Adrenal gland (tissue), 9 donors: ENCODE measurements at regions not wholly inside any gene's neighbourhood (a gene's known extent, or its start where the extent isn't known, plus 50 kb on each side); places are given as distances from the start of the nearest gene placed in this dataset.

Source experiments
- DNase-seq, 7 donors: peaks; one replicate each; pipeline ENCODE4 v3.0.0-alpha.2; 2019 to 2020
- H3K27ac ChIP-seq, 5 donors: fragments of 200-600 bp; sonication (generic) in 4 of 5; 1 replicate in 3 of 5; 2 replicates in 2 of 5; pipeline versions ENCODE4 v1.5.1 to v1.8.0; 2016 to 2020; ENCODE audit warnings: mild to moderate bottlenecking in 1 of 5
- H3K27me3 ChIP-seq: fragments of 200-600 bp; 2 replicates; pipeline ENCODE4 v1.8.0; 2021
- H3K36me3 ChIP-seq, 2 donors: fragments of 200-600 bp; replicated peaks in 1 of 2; 1 replicate in 1 of 2; 2 replicates in 1 of 2; pipeline versions ENCODE4 v1.5.1 to v1.8.0; 2018 to 2022
- H3K4me1 ChIP-seq, 2 donors: fragments of 200-600 bp; replicated peaks in 1 of 2; 1 replicate in 1 of 2; 2 replicates in 1 of 2; pipeline versions ENCODE4 v1.5.1 to v1.8.0; 2018 to 2021
- H3K4me3 ChIP-seq, 4 donors: fragments of 200-600 bp; sonication (generic) in 3 of 4; one replicate each; pipeline ENCODE4 v1.5.1; 2016 to 2018
- H3K9me3 ChIP-seq, 3 donors: fragments of 200-600 bp; sonication (generic) in 1 of 3; replicated peaks in 1 of 3; 1 replicate in 2 of 3; 2 replicates in 1 of 3; pipeline versions ENCODE4 v1.5.1 to v1.8.0; 2016 to 2021
- POLR2A ChIP-seq, 2 donors: fragments of 450-650 bp; IDR thresholded peaks; one replicate each; pipeline ENCODE4 v1.6.1; 2017; ENCODE audit warnings: antibody characterized with exemption in 2 of 2, mild to moderate bottlenecking in 2 of 2, moderate library complexity in 1 of 2
- WGBS, 4 donors: extraction: QIAGEN DNeasy Blood & Tissue Kit in 2 of 4; methylation state at CpG; one replicate each; pipeline versions ENCODE4 v1.1.5 to v1.1.7; 2013 to 2017; 5-methylcytosine and 5-hydroxymethylcytosine counted together
- intact Hi-C, 2 donors: fragments of 100-400 bp; cut with DNase I; formaldehyde crosslinking; loops; one replicate each; pipeline versions ENCODE4 v1.14.1 to v1.15.0; 2022 to 2023
- TF ChIP-seq, protein P1 (sequence below), 6 experiments: fragments of 450-650 bp in 4 of 6; fragments of 200-600 bp in 2 of 6; sonication (generic) in 1 of 6; IDR thresholded peaks; 1 replicate in 5 of 6; 2 replicates in 1 of 6; pipeline versions ENCODE4 v1.5.1 to v1.8.0; 2016 to 2021; ENCODE audit warnings: antibody characterized with exemption in 6 of 6, mild to moderate bottlenecking in 2 of 6, moderate library complexity in 1 of 6
- donor health status: healthy with polysubstance abuse.
- donor health status: Bipolar disorder and iron deficiency.
- donor health status: DM: yes; HTN: yes; CAD: no.
- donor health status: DM: no; HTN: no; CAD: no.
- donor health status: DM: no; HTN: no; CAD: no.

DNA sequence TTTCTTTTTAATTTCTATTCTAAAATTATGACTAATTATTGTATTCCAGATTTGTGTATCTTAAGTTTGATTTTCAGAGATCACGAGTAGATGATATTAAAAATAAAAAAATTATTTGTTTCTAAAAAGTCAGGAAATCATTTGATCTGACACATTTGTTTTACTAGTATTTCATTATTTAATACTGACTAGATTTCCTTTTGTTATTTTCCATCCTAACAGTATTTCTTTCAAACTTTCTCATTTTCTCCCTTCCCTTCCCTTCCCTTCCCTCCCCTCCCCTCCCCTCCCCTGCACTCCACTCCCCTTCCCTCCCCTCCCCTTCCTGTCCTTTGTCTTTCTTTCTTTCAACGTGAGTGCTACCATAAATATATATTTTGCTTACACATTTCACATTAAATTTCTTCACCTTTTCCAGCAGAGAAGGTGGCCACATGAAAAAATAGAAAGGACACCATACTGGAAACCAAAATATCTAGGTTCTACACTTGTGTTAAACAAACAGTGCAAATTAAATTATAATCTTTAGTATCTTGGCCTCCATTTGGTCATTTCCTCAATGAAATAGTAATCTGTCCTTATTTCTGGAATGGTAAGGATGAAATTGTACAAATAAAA lies 1412.7 kb upstream of the IGFBP7 start:
- WGBS, 4 donors, result 59 to 66% (median 60%) methylated on average over 2 of the region's 2 CpGs
- Histone ChIP-seq H3K9me3 (no peaks in the 10 kb centered on the region), H3K4me1 (no peaks in the 10 kb centered on the region), H3K4me3 (no peak overlapping the region), H3K36me3 (no peaks in the 10 kb centered on the region), H3K27ac (no peak overlapping the region), H3K27me3 (no peaks in the 10 kb centered on the region)
- intact Hi-C loops, result no loop called here
- DNase-seq, result no peak
- TF ChIP-seq, protein P1, sequence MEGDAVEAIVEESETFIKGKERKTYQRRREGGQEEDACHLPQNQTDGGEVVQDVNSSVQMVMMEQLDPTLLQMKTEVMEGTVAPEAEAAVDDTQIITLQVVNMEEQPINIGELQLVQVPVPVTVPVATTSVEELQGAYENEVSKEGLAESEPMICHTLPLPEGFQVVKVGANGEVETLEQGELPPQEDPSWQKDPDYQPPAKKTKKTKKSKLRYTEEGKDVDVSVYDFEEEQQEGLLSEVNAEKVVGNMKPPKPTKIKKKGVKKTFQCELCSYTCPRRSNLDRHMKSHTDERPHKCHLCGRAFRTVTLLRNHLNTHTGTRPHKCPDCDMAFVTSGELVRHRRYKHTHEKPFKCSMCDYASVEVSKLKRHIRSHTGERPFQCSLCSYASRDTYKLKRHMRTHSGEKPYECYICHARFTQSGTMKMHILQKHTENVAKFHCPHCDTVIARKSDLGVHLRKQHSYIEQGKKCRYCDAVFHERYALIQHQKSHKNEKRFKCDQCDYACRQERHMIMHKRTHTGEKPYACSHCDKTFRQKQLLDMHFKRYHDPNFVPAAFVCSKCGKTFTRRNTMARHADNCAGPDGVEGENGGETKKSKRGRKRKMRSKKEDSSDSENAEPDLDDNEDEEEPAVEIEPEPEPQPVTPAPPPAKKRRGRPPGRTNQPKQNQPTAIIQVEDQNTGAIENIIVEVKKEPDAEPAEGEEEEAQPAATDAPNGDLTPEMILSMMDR (IDR thresholded peaks at IDR 0.05), result no peak
- TF ChIP-seq POLR2A (IDR thresholded peaks at IDR 0.05), result no peak

- Histone ChIP-seq H3K36me3 (no peaks in the 10 kb centered on the region), H3K4me3 (no peak overlapping the region), H3K9me3 (no peaks in the 10 kb centered on the region), H3K27ac (no peak overlapping the region), H3K4me1 (no peaks in the 10 kb centered on the region), H3K27me3 (no peaks in the 10 kb centered on the region)
- WGBS, 4 donors, result 27 to 47% (median 30%) methylated on average over 1 of the region's 1 CpG
- DNase-seq, result no peak
- intact Hi-C loops, result no loop called here
- TF ChIP-seq, protein P1 (IDR thresholded peaks at IDR 0.05), result no peak
- TF ChIP-seq POLR2A (IDR thresholded peaks at IDR 0.05), result no peak
Observed at GRCh38 chr4:58515226-58515625, 1405.0 kb upstream of the IGFBP7 start.

DNA sequence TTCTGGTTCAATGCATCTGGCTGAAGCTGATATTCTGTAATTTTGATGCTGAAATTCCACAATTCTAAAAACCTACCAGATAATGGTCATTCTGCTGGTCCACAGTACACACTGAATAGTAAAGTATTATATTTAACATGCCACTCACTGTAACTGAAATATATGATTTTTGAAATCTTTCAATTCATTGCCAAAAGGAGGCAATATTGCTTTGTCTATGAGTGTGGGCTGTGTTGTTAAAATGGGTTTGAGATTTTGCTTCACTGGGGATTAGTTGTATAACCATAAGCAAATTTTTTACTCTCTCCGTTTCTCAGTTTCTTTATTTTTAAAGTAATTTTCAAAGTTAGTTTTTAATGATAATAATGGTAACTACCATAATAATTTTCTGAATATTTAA lies 1404.1 kb upstream of the IGFBP7 start:
- intact Hi-C loops, result no loop called here
- H3K36me3 ChIP-seq, result no peaks in the 10 kb centered on the region
- H3K4me1 ChIP-seq, result no peaks in the 10 kb centered on the region
- TF ChIP-seq POLR2A (IDR thresholded peaks at IDR 0.05), result no peak
- TF ChIP-seq, protein P1 (IDR thresholded peaks at IDR 0.05), result no peak
- WGBS, 4 donors, result 80 to 88% (median 84%) methylated on average over 1 of the region's 1 CpG
- no peak overlapping the region for H3K27ac ChIP-seq
- no peak overlapping the region for H3K4me3 ChIP-seq
- no peaks in the 10 kb centered on the region for H3K9me3 ChIP-seq
- DNase-seq, result no peak
- no peaks in the 10 kb centered on the region for H3K27me3 ChIP-seq

DNA sequence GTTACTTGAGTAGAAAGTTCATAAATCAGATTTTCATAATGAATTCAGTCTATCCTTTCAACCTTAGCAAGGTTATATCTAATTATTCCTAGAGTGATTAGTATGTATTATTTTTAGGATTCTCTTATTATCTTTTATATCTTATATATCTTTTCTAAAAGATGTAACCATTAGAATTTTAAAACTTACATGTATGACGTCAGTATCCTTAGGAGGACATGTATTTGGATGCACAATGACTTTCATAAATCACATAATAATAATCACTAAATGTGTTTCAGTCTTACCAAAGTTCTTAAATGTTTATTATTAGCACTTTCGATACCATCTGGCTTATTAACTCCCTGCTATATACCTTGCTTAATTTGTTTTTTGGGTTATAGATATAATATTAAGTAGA lies 1400.5 kb upstream of the IGFBP7 start:
- Histone ChIP-seq H3K4me3 (no peak overlapping the region), H3K9me3 (no peaks in the 10 kb centered on the region), H3K27me3 (no peaks in the 10 kb centered on the region), H3K4me1 (no peaks in the 10 kb centered on the region), H3K36me3 (no peaks in the 10 kb centered on the region), H3K27ac (no peak overlapping the region)
- DNase-seq, result no peak
- intact Hi-C loops, result no loop called here
- TF ChIP-seq, protein P1 (IDR thresholded peaks at IDR 0.05), result no peak
- no peak for TF ChIP-seq POLR2A (IDR thresholded peaks at IDR 0.05)
- WGBS, 4 donors, result 78 to 81% (median 79%) methylated on average over 2 of the region's 2 CpGs
